HG03432 (cell line): ENCODE measurements at regions not wholly inside any gene's neighbourhood (a gene's known extent, or its start where the extent isn't known, plus 50 kb on each side); places are given as distances from the start of the nearest gene placed in this dataset.
"Not testable (repeated sequence)": the region's sequence is repeated elsewhere in the genome, so short reads cannot be mapped to it uniquely, and the experiment has no call there.

Experiments
- ATAC-seq: cut with Tn5 transposase; IDR thresholded peaks from one replicate; pipeline ENCODE4 v1.9.1; 2021; ENCODE audit warnings: mild to moderate bottlenecking, moderate library complexity; ENCODE audit not compliant: unreplicated experiment

DNA sequence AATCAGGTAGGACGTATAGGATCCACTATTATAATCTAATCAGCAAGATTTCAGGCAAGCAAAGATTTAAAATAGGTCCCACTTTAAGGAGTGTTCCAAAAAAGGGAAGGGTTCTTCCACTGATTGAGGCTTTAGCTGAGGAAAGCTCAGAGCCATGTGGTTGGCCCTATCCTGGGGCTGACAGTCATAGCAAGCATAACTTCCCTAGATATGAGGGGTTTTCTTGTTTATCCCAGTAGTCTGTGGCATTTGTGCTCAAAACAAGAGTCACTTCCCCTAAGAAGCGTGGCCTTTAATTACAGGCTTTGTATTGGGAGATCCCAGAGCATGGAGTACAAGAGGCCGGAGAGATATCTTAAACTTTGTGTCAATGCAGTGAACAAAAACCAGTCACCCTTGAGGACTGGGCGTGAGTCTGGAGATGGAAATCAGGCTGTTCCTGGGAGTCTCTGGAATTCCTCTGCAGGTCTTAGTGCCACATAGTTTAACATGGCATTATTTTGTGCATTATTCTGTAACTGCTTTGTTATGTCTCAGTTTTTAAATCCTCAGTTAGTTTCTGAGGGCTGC is 136.9 kb upstream of the FBXO11 start:
- no peak for ATAC-seq

- no peak for ATAC-seq
Measured at GRCh38 chr2:48043746-48044145, 137.4 kb upstream of the FBXO11 start.

GRCh38 chr2:48045613-48046012 is 139.3 kb upstream of the FBXO11 start:
- no peak for ATAC-seq

GRCh38 chr2:48048476-48049171 is 142.3 kb upstream of the FBXO11 start:
- ATAC-seq: no peak

DNA sequence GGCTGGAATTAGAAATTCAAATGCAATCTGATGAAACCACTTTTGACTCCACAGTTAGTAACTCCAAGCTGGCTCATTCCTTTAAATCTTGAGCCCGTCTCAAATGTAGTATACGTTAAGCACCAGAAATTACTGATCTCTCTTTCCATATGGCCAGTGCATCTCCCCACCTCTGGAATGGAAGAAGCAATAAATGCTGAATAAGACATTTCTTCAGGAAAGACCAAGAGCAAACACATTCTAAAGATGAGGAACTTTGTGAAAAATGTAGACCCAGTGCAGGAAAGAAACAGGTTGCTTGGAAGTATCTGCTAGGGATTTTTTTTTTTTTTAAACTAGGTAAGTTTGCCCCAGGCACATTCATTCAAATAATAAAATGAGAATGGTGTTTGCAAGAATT is 143.1 kb upstream of the FBXO11 start:
- ATAC-seq: no peak

GRCh38 chr2:48050711-48051110 is 144.4 kb upstream of the FBXO11 start:
- ATAC-seq: no peak

DNA sequence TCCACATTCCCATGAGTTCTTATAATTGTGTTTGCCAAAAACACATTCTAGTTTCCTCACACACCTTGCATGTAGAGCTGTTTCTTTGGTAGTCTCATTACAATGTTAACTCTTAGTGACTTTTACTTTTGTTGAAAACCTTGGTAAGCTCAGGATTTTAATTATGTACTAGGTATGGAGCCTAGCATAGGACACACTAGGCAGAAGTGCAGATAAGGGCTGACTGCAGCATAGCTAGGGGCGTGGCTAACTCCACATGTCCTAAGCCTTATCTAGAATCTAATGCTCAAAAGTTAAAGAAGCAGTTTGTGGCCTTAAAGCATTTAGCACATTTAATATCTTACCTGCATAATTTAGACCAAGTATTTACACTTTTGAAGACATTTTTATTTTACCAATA is 153.7 kb upstream of the FBXO11 start:
- ATAC-seq: no peak

DNA sequence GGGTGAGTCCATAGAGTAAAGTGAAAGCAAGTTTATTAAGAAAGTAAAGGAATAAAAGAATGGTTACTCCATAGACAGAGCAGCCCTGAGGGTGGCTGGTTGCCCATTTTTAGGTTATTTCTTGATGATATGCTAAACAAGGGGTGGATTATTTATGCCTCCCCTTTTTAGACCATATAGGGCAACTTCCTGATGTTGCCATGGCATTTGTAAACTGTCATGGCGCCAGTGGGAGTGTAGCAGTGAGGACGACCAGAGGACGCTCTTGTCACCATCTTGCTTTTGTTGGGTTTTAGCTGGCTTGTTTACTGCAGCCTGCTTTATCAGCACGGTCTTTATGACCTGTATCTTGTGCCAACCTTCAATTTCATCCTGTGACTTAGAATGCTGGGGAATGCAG is 155.4 kb upstream of the FBXO11 start:
- ATAC-seq: not testable (repeated sequence)

- ATAC-seq: no peak
Measured at GRCh38 chr2:48065096-48065495, 158.8 kb upstream of the FBXO11 start.

- no peak for ATAC-seq
Measured at GRCh38 chr2:48066000-48066399, 159.7 kb upstream of the FBXO11 start.

DNA sequence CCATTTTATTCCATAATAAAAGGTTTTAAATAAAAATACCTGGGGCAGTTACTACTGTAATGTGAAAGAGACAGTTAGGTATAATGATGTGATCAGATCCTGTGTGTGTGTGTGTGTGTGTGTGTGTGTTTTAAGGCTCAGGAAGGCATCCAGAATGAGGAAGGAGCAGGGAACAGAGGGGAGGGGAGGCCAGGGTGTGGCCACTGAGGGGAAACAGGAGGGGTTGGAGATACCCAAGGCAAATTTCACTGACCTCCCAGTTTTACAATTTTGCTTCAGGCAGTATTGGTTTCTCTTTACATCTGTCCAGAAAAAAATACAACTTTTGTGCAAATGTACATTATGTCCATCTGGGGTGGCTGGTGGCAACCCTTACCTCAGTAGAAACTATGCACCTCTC is 163.5 kb upstream of the FBXO11 start:
- ATAC-seq: no peak

DNA sequence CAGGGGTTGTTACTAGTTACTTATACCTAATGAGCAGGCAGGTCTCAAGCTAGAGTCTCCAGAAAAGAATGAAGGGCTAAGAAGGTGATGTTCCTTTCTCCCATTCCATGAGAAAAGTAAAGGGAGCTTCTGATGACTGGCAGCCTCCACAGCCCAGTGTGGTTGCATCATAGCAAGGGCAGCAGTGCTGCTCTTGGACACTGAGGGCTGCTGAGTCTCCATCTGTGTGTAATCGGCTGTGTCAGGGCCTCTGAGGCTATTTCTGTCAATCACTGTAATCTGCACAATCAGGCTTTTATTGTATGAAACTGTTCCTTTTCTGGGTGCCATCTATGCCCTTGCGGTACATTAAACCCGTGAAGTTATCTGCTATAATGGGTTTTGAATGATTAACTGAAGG is 164.1 kb upstream of the FBXO11 start:
- ATAC-seq: no peak

DNA sequence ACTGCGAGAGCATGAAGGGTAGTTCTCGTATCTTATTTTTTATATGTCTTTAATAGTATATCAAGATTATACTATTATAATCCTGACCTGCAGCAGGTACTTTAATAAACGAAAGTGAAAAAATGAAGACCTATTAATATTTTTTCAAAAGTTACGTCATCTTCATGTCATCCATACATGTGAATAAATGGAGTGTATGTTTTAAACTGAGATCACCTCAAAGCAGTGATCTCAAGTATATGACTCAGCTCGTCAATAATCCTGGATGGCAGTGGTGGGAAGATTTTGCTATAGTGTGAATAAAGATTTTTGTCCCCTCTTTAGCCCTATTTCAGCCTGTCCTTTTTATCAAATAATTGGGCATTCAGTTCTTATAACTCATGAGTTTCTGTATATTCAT is 166.3 kb upstream of the FBXO11 start:
- ATAC-seq: no peak

DNA sequence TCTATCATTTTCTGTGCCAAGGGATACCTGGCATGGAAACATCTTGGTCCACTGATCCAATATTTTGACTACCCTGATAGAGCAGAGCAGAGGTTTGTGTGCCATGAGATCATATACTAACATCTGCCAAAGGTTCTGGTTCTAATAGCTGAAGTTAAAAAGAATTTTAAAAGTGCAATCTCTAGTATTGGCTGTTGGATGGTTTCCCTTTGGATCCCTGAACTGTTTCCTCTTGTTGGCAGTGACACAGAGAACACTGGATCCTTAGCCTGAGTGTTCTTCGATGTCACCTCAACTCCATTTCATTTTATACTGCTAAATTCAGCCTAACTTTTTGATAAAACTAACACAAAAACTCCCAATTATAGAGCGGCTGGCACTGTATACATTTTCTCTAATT is 169.3 kb upstream of the FBXO11 start:
- ATAC-seq: no peak

- no peak for ATAC-seq
Measured at GRCh38 chr2:48080534-48081316, 174.4 kb upstream of the FBXO11 start.

DNA sequence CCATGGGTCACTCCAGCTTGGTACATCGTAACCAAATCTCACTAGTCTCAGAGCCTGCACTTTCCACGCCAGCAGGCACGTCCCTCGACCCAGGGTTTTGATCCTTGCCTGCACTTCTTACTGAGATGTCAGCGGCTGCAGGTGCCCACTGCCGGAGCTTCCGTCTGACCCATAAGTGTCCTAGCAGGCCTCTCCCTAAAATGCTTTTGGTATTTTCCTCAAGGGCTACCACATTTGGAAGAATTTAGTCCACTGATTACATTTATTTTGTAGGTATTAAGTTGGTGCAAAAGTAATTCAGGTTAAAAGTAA is 175.0 kb upstream of the FBXO11 start:
- ATAC-seq: no peak

DNA sequence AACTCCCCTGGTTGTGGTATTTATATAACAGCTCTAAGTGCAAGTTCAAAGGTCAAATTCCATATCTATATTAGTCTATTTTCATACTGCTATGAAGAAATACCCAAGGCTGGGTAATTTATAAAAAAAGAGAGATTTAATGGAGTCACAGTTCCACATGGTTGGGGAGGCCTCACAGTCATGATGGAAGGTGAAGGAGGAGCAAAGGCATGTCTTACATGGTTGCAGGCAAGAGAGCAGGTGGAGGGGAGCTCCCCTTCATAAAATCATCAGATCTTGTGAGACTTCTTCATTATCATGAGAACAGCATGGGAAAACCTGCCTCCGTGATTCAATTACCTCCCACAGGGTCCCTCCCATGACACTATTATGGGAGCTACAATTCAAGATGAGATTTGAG is 179.6 kb upstream of the FBXO11 start:
- ATAC-seq: no peak

- no peak for ATAC-seq
Measured at GRCh38 chr2:48088994-48089393, 182.7 kb upstream of the FBXO11 start.

DNA sequence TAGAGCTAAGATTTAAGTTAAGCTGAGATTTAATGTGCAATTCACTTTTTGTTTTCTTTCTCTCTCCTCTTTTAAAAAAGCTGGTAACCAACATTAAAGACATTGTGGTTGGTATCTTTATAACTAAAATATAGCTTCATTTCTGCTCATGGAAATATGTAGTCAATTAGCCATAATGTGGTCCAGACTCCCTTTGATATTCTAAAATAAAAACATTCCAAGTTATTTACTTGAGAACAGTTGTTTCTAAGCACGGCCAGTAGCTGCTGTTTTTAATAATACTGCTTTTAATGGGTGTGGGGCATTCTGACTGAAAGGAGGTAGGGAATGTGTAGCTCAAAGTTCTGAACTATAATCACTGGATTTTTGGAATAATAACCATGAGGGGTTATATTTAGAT is 183.3 kb upstream of the FBXO11 start:
- ATAC-seq: no peak

GRCh38 chr2:48092846-48093803 is 186.8 kb upstream of the FBXO11 start:
- ATAC-seq: no peak

DNA sequence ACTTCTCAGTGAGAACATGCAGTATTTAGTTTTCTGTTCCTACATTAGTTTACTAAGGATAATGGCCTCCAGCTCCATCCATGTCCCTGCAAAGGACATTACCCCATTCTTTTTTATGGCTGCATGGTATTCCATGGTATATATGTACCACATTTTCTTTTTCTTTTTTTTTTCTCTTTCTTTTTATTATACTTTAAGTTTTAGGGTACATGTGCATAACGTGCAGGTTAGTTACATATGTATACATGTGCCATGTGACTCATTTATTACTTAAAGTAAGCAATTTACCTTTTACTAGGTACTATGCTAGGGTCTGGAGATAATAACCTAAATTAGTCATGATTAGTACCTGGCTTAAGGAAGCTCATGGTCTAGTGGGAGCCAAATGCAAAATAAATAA is 190.5 kb upstream of the FBXO11 start:
- ATAC-seq: not testable (repeated sequence)
